B cell (primary cell): ENCODE measurements at regions not wholly inside any gene's neighbourhood (a gene's known extent, or its start where the extent isn't known, plus 50 kb on each side); places are given as distances from the start of the nearest gene placed in this dataset.

ENCODE experiments used
- ATAC-seq: fragments of 200-7000 bp; cut with Tn5 transposase; one replicate; pipeline ENCODE4 v1.10.0; 2021; ENCODE audit warnings: low read depth, mild to moderate bottlenecking, moderate number of reproducible peaks, moderate library complexity
- CTCF ChIA-PET: fragments of 350-600 bp; sonication (Branson Sonifier 250); formaldehyde crosslinking; loops from one replicate; lab custom pipeline; 2021; ENCODE audit warnings: antibody characterized with exemption, inconsistent platforms; lab: Charles Lee
- POLR2A ChIA-PET: fragments of 350-600 bp; sonication (Branson Sonifier 250); formaldehyde crosslinking; loops from one replicate; lab custom pipeline; 2021; ENCODE audit warnings: antibody characterized with exemption; lab: Charles Lee
- DNase-seq: peaks from one replicate; pipeline ENCODE4 v3.0.0; 2013
- H2AFZ ChIP-seq: 2 replicates; pipeline ENCODE4 v1.6.1; 2012; ENCODE audit warnings: mild to moderate bottlenecking, low read depth, low read length; ENCODE audit not compliant: insufficient read depth, poor library complexity, severe bottlenecking
- H3K27ac ChIP-seq, 2 donors: 1 replicate in 1 of 2; 2 replicates in 1 of 2; pipeline ENCODE4 v1.5.1; 2012 to 2013; ENCODE audit warnings: low read length in 2 of 2, mild to moderate bottlenecking in 2 of 2, moderate library complexity in 1 of 2
- H3K27me3 ChIP-seq, 4 experiments: fragments of 200-600 bp in 1 of 4; sonication (generic) in 1 of 4; replicated peaks in 1 of 4; 1 replicate in 2 of 4; 2 replicates in 2 of 4; pipeline versions ENCODE4 v1.6.1 to v1.7.0; 2013 to 2016; ENCODE audit warnings: low read length in 3 of 4, mild to moderate bottlenecking in 2 of 4, mixed read lengths in 1 of 4, moderate library complexity in 1 of 4; ENCODE audit not compliant: insufficient read depth in 4 of 4, control insufficient read depth in 3 of 4; ENCODE audit errors: control extremely low read depth in 1 of 4
- H3K36me3 ChIP-seq, 2 experiments: replicated peaks in 1 of 2; 1 replicate in 1 of 2; 2 replicates in 1 of 2; pipeline versions ENCODE4 v1.6.1 to v1.7.1; 2013; ENCODE audit warnings: low read length in 1 of 2; ENCODE audit not compliant: insufficient read depth in 2 of 2, control insufficient read depth in 1 of 2; ENCODE audit errors: control extremely low read depth in 1 of 2, extremely low read depth in 1 of 2
- H3K4me1 ChIP-seq, 2 donors: fragments of 200-600 bp in 1 of 2; sonication (generic) in 1 of 2; 1 replicate in 1 of 2; 2 replicates in 1 of 2; pipeline versions ENCODE4 v1.5.1 to v1.6.1; 2013 to 2017; ENCODE audit warnings: low read length in 2 of 2; ENCODE audit not compliant: control insufficient read depth in 2 of 2, insufficient read depth in 2 of 2
- H3K4me2 ChIP-seq: replicated peaks from 2 replicates; pipeline ENCODE3; 2012; ENCODE audit warnings: mild to moderate bottlenecking, low read depth, low read length; ENCODE audit not compliant: poor library complexity, severe bottlenecking
- H3K4me3 ChIP-seq, 5 experiments: fragments of 200-600 bp in 1 of 5; sonication (generic) in 1 of 5; 1 replicate in 3 of 5; 2 replicates in 2 of 5; pipeline versions ENCODE4 v1.5.1 to v1.7.0; 2011 to 2016; ENCODE audit warnings: low read length in 4 of 5, mild to moderate bottlenecking in 4 of 5, low read depth in 2 of 5, control low read depth in 1 of 5, moderate library complexity in 1 of 5; ENCODE audit not compliant: insufficient read depth in 1 of 5; ENCODE audit errors: control extremely low read depth in 1 of 5, extremely low read depth in 1 of 5
- H3K79me2 ChIP-seq: fragments of 200-600 bp; sonication (generic); one replicate; pipeline ENCODE4 v1.6.0; 2016; ENCODE audit warnings: low read length; ENCODE audit not compliant: control insufficient read depth, insufficient read depth
- H3K9ac ChIP-seq: fragments of 200-600 bp; sonication (generic); 2 replicates; pipeline ENCODE4 v1.6.1; 2017; ENCODE audit warnings: mild to moderate bottlenecking, low read length, moderate library complexity
- H3K9me3 ChIP-seq, 3 donors: one replicate each; pipeline versions ENCODE4 v1.6.1 to v1.7.1; 2013; ENCODE audit warnings: low read length in 2 of 3; ENCODE audit not compliant: control insufficient read depth in 2 of 3, insufficient read depth in 1 of 3; ENCODE audit errors: control extremely low read depth in 1 of 3
- H4K20me1 ChIP-seq: 2 replicates; pipeline ENCODE4 v1.6.0; 2012; ENCODE audit warnings: mild to moderate bottlenecking, low read length; ENCODE audit not compliant: insufficient read depth, control insufficient read depth, poor library complexity, severe bottlenecking
- H3K27ac Mint-ChIP-seq: one replicate; pipeline ENCODE4 v1.8.0; 2021; ENCODE audit warnings: mixed read lengths
- H3K27me3 Mint-ChIP-seq: one replicate; pipeline ENCODE4 v1.8.0; 2021; ENCODE audit warnings: mixed read lengths
- H3K4me1 Mint-ChIP-seq: one replicate; pipeline ENCODE4 v1.8.0; 2021; ENCODE audit warnings: mixed read lengths
- H3K4me3 Mint-ChIP-seq: one replicate; pipeline ENCODE4 v1.8.0; 2021; ENCODE audit warnings: mixed read lengths
- H3K9me3 Mint-ChIP-seq: one replicate; pipeline ENCODE4 v1.8.0; 2022; ENCODE audit warnings: mixed read lengths; ENCODE audit not compliant: insufficient read depth
- EZH2 ChIP-seq: IDR thresholded peaks from 2 replicates; pipeline ENCODE4 v1.6.1; 2012; ENCODE audit warnings: borderline replicate concordance, low read depth, mild to moderate bottlenecking, moderate library complexity, low read length; ENCODE audit not compliant: insufficient read depth, poor library complexity, severe bottlenecking
- WGBS: methylation state at CpG from one replicate; pipeline ENCODE4 v1.1.5; 2013; ENCODE audit warnings: missing lambda C conversion rate; ENCODE audit not compliant: insufficient coverage; 5-methylcytosine and 5-hydroxymethylcytosine counted together
- intact Hi-C: fragments of 100-400 bp; cut with micrococcal nuclease; formaldehyde crosslinking; loops from one replicate; pipeline ENCODE4 v1.10.0; 2022
- TF ChIP-seq, protein P1 (sequence below): fragments of 200-600 bp; IDR thresholded peaks from one replicate; pipeline ENCODE4 v1.8.0; 2022; ENCODE audit warnings: antibody characterized with exemption, mild to moderate bottlenecking

DNA sequence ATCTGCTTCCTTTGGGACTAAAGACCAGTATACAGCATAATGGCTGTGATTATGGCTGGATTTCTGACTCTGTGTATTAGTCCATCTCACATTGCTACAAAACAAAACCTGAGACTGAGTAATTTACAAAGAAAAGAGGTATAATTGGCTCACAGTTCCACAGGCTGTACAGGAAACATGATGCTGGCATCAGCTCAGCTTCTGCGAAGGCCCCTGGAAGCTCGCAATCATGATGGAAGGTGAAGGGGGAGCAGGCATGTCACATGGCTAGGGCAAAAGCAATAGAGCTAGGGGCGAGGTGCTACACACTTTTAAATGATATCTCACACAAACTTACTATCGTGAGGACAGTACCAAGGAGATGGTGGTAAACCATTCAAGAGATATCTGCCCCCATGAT lies 68.0 kb upstream of the GADL1 start:
- Mint-ChIP-seq H3K27me3 (peaks cover 20% of the 10 kb centered on the region), H3K9me3 (no peaks in the 10 kb centered on the region), H3K4me3 (no peak overlapping the region), H3K4me1 (no peaks in the 10 kb centered on the region), H3K27ac (no peak overlapping the region)
- Histone ChIP-seq H3K4me2 (no peak overlapping the region), H3K27me3 (peaks cover 0 to 4% (median 0%) of the 10 kb centered on the region in 4 experiments), H3K9me3 (peaks cover 0 to 5% (median 3%) of the 10 kb centered on the region in 3 donors), H3K4me3 (no peak overlapping the region), H3K79me2 (no peaks in the 10 kb centered on the region), H3K27ac (no peak overlapping the region), H3K36me3 (no peaks in the 10 kb centered on the region), H3K9ac (no peak overlapping the region), H3K4me1 (no peaks in the 10 kb centered on the region), H4K20me1 (no peaks in the 10 kb centered on the region), H2AFZ (no peak overlapping the region)
- TF ChIP-seq, protein P1, sequence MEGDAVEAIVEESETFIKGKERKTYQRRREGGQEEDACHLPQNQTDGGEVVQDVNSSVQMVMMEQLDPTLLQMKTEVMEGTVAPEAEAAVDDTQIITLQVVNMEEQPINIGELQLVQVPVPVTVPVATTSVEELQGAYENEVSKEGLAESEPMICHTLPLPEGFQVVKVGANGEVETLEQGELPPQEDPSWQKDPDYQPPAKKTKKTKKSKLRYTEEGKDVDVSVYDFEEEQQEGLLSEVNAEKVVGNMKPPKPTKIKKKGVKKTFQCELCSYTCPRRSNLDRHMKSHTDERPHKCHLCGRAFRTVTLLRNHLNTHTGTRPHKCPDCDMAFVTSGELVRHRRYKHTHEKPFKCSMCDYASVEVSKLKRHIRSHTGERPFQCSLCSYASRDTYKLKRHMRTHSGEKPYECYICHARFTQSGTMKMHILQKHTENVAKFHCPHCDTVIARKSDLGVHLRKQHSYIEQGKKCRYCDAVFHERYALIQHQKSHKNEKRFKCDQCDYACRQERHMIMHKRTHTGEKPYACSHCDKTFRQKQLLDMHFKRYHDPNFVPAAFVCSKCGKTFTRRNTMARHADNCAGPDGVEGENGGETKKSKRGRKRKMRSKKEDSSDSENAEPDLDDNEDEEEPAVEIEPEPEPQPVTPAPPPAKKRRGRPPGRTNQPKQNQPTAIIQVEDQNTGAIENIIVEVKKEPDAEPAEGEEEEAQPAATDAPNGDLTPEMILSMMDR = no peak
- TF ChIP-seq EZH2 = no peak
- ChIA-PET POLR2A (no interaction called here), CTCF (no interaction called here)
- WGBS = 100% methylated on average over 3 of the region's 4 CpGs
- DNase-seq (no peak), ATAC-seq (no peak)
- intact Hi-C loops = no loop called here

DNA sequence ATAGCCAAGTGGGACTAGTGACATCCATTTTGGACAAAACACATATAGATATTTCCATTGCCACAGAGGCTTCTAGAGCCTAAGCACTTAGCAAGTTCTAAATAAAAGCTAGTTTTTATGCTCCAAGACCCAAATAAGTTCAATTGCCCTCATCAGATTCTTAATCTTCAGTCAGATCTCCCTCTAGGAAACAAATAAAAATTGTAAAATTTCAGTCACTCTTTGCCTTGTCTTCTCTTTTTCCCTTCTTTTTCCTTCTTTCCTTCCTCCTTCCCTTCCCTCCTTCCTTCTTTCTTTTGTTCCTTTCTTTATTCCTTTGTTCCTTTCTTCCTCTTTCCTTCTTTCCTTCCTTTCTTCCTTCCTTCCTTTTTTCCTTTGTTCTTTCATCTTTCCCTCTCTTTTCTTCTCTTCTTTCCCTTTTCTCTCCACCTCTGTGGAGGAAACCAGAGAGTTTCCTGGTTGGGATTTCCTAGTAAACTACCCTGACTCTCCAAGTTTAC lies 68.8 kb upstream of the GADL1 start:
- Mint-ChIP-seq H3K4me1 (no peaks in the 10 kb centered on the region), H3K4me3 (no peak overlapping the region), H3K27ac (no peak overlapping the region), H3K9me3 (no peaks in the 10 kb centered on the region), H3K27me3 (peaks cover 20% of the 10 kb centered on the region)
- Histone ChIP-seq H3K27ac (no peak overlapping the region), H4K20me1 (no peaks in the 10 kb centered on the region), H3K4me2 (no peak overlapping the region), H3K36me3 (no peaks in the 10 kb centered on the region), H3K9ac (no peak overlapping the region), H3K4me1 (no peaks in the 10 kb centered on the region), H3K79me2 (no peaks in the 10 kb centered on the region), H3K9me3 (peaks cover 0 to 5% (median 3%) of the 10 kb centered on the region in 3 donors), H3K4me3 (no peak overlapping the region), H3K27me3 (peaks cover 0 to 4% (median 0%) of the 10 kb centered on the region in 4 experiments), H2AFZ (no peak overlapping the region)
- no peak for DNase-seq
- intact Hi-C loops = no loop called here
- no peak for TF ChIP-seq EZH2
- TF ChIP-seq, protein P1 = no peak
- ChIA-PET CTCF (no interaction called here), POLR2A (no interaction called here)
- no peak for ATAC-seq
